Stimulated activated CD8-positive, alpha-beta memory T cell treated with anti-CD3 and anti-CD28 coated beads, Interleukin-15, amount 100 ng/mL, for 1 hour (primary cell): ENCODE measurements at regions not wholly inside any gene's neighbourhood (a gene's known extent, or its start where the extent isn't known, plus 50 kb on each side); places are given as distances from the start of the nearest gene placed in this dataset.
"Not testable (repeated sequence)": the region's sequence is repeated elsewhere in the genome, so short reads cannot be mapped to it uniquely, and the experiment has no call there.

ENCODE experiments used
- DNase-seq: peaks from one replicate; pipeline ENCODE4 v3.0.0-alpha.2; 2020; ENCODE audit warnings: low read depth

DNA sequence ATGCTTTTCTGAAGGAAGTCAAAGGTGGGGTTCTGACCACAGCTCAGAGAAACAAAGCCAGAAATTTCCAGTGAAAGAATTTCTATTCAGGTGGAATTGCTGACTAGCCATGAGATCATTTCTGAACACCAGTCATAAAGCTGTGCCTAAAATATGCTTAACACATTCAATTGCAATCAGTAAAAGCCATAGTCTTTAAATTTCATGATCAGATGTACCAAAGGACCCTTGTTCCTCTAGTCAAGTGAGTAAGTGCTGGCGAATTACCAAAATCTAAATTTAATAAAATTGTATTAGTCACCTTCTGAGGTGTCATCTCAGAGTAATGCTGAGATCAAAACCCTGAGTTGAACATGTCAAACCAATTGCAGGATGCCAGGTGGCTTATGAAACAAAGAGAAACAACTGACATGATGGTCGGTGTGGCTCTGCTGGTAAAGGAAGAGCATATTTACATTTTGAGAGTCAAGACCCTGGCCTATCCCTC lies 334.2 kb upstream of the CCNH start:
- no peak for DNase-seq

DNA sequence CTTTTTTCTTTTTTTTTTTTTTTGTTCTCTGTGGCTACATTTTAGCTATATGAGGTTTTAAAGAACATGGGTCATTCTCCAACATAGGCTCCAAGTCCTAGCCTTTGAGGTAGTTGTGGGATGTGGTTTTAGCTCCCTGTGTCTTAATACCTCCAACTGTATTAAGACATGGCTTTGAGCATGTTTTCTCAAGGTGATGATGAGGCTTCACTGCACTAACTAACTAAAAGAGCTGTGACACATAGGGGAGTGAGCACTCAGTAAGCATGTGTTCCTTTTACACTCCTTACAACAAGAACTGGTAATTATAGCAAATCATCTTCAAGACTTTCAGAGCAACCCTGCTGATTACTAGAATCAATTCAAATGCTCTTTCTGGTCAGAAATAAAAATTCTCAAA lies 333.6 kb upstream of the CCNH start:
- no peak for DNase-seq

DNA sequence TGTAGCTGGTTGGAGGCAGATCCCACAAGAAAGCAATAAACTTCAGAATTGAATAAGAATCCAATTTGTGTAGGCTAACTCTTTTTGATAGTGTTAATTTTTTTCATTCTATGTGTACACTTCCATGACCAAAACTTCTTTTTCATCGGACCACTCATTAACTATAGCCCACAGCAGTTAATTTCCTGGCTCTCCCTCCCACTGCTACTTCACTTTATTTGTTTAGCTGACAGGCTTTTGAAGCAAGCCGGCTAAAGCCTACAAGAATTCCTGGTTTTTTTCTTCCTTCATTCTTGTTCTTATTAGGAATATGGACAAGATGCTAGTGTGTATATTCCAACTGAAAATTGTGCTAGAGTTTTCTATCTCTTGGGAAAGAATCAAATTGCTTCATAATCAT lies 329.2 kb upstream of the CCNH start:
- DNase-seq: no peak

DNA sequence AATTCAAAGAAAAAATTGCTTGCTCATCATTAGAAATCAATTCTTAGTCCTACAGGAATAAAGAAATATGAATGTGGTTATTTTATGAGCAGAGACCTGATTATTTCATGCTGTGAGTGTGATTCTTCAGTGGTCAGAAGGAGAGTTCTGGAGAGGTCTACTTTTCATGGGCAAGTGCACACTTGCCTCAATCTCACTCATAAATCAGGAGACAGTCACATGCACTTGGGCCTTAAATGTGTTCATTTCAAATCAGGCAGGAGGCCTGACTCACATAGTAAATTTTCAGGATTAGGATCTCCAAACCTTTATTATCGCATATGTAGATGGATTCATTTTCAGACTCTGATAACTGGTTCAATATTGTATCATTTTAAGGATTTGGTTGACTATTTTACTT lies 323.2 kb upstream of the CCNH start:
- DNase-seq: no peak

DNA sequence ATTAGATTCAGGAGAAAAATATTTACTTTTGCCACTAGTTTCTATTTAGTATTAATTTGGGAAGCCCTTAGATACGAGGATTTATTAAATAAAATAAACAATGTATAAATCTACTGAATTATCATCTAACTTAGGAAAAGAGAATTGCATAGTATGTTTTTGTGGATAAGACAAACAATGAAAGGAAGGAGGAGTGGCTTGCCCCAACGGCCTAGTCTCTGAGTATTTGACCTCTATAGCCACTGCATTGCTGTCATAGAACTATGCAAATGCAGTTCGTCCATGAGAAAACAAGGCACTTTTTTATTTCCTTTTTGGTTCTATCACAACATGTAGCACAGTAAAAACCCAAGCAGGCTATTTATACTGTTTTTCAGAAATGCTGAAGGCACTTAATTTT lies 321.2 kb upstream of the CCNH start:
- DNase-seq: no peak

DNA sequence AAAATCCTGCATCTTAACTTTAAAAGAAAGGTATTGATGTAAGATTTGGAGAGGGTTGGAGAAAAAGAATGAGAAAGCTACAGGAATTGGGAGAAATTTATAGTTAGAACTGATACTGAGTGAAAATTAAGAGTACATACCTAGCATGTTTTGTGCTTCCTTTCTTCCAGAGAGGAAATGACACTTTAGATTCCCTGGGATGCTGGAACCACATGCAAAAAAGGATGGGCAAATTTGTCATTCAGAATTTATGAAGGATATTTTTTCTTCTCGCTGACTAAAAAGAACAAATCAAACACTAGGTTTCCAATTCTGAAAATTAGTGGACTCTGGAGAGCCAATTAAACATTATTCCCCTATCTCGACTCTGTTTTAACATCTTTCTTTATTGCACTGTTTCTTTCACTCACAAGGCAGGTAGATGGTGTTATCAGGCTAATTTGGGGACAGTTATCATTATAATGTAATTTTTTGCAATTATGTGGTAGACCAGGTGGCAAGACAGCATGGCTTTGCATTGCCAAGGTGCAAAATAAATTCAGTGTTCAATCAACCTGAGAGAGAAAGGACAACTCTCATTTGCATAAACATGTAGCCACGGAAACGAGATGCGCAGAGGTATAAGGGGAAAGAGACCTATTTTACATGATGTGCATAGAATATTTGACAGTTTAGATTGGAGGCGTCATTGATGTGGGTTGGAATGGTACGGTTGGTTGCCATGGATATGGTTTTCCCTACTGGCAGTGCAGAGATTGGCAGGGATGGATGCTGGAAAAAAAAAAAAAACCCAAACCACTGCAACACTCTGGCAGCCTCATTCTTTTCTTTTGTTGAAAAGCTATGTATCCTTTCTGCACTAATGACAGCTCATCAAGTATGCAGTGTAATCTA lies 320.4 kb upstream of the CCNH start:
- no peak for DNase-seq

DNA sequence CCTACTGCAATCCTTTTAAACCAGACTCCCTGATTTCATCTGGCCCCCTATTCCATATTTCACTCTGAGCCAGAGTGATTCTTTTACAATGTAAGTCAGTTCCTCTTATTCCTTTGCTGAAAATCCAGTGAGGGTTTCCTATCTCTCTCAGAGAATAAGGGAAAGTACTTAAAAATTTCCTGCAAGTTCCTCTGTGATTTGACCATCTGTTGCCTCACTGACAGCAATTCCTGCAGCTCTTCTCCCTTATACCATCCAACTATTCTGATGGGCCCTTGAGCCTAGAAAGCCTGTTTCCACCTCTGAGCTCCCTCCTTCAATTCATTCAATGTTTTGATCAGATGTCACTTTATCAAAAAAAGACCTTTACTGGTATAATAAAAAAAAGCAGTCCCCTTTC lies 317.1 kb upstream of the CCNH start:
- DNase-seq: no peak

DNA sequence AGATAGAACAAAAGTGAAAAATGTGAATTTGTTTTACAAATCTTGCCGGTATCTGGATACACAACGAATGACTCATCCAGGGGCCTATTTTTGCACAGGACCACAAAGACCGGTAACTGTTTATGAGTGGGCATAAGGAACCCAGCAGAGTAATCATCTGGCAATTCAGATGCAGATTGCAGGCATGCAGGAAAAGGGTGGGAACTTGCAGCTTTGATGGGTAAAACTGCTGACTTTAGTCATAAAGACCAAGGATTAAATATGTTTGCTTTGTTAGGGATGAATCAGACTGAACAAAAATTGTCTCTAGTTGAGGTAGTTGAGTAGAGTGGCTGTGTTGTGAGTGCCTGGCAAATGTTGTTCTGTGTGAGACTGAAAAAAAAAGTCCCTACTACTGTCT lies 309.6 kb upstream of the CCNH start:
- DNase-seq: no peak

DNA sequence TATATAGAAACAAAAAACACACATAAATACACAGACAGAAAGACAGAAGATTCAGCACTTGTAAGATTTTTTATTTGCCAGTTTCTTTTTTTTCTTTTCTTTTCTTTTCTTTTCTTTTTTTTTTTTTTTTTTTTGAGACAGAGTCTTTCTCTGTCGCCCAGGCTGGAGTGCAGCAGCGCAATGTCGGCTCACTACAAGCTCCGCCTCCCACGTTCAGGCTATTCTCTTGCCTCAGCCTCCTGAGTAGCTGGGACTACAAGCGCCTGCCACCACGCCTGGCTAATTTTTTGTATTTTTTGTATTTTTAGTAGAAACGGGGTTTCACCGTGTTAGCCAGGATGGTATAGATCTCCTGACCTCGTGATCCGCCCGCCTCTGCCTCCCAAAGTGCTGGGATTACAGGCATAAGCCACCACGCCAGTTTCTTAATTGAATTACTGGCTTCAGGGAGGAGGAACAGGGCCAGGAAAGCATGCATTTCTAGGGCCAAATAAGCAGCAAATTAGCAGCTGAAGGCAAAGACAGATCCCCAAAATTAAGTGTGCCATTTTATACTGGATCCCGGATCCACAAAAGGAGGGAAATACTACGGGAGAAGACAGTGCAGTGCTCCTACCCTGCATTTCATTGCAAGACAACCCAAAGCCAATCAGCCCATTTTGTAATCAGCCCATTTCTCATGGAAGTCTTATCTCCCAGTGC lies 305.6 kb upstream of the CCNH start:
- DNase-seq: not testable (repeated sequence)

DNA sequence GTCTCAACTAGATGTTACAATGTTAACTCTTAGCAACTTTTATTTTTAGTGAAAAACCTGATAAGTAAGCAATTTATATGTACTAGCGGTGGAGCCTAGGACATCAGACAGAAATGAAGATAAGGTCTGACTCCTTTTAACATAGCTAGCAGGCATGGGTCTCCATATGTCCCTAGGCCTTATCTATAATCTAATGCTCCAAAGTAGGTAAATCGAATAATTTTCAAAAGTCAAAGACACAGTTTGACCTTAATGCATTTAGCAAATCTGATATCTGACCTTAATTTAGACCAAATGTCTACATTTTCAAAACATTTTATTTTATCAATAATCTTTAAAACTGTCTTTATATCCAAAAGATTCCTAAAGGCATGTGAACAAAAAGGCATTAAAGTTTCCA lies 305.0 kb upstream of the CCNH start:
- no peak for DNase-seq

DNA sequence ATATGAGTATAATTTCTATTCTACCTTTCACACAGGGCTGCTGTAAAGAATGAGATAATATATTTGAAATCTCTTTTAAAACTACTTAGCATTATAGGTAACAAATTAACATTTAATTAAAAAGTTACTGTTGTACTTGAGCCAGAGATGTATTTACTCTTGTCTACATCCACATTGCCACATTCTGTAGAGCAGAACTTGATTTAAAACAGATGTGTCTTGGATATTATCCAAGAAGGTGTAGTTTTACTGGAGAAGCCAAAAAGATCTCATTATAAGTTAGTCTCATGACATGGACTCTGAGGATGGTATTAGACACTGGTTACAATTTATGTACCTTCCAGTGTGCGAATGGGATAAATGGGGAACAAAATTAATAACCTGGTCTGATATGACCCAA lies 293.1 kb upstream of the CCNH start:
- no peak for DNase-seq

DNA sequence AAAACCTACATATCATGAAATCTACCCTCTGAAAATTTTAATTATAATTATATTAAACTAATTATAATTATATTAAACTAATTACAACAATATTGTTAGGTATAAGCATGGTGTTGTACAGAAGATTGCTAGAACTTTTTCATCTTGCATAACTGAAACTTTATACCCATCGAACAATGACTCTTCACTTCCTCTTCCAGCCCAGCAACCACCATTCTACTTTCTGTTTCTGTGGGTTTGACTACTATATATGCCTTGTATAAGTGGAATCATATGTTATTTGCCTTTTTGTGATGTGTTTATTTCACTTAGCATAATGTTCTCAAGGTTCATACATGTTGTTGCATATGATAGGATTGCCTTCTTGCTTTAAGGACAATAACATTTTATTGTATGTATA lies 274.2 kb upstream of the CCNH start:
- DNase-seq: no peak

DNA sequence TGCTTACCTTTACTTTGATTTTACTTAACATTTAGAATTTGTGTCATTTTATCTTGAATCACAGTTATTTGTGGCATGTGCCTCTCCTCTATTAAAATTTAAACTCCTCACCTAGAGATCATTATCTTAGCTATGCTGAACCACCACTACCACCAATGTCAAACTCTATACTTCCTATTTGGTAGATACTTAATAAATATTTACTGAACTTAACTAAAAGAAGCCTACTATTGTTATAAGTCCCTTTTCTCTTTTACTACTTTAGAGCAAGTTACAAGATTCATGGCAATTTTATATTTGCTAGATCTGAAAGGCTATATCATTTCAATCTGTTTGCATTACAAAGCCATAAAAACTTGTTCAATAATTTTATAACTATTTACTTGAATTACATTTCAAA lies 273.3 kb upstream of the CCNH start:
- DNase-seq: no peak

DNA sequence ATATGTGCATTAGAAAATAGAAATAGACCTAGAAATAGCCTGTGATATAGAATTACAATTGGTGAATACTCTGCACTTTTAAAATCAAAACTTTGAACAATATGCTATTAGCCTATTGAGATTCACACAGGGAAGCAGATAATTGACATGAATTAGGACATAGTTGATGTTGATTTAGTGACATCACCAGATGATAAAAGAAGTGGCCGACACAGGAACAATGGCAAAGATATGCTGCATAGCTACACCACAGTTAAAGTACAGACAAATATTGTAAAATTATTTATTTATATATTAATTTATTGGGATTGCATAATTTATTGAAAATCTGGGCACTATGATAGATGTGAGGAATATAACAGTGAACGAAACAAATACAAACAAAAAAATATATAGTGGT lies 261.5 kb upstream of the CCNH start:
- no peak for DNase-seq

DNA sequence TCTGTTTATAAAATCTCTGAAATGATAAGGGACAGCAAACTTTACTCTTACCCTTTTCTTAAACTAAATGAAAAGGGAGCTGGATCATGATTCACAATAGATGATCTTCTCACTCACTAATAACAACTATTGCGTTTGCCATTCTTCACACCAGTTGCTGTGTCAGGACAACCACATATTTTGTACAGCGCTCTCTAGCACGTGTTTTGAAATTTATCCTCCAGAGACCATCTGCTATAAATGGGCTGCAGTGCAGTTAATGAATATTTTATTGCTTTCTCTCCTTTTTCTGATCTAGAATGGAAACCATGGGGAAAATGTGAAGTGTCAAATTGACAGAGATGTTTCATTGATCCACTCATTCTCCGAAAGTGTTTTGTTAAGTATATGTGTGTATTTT lies 258.4 kb upstream of the CCNH start:
- no peak for DNase-seq

DNA sequence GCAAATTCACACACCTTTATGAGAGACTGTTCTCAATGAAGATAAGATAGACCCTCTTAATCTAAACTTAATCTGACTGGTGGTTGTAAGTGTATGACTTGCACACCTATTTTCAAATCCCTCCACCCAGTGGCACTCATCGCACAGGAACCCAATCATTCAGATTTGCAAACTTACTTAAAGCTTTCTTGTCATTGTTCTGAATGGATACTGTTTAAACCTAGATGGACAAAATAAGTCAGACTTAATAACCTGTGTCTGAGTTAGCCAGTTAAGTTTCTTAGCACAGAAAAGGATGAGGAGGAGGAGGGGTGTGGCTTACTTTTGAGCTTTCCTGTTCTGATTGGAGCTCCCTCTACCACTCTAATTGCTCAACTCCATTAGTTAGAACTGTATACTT lies 252.4 kb upstream of the CCNH start:
- DNase-seq: no peak

DNA sequence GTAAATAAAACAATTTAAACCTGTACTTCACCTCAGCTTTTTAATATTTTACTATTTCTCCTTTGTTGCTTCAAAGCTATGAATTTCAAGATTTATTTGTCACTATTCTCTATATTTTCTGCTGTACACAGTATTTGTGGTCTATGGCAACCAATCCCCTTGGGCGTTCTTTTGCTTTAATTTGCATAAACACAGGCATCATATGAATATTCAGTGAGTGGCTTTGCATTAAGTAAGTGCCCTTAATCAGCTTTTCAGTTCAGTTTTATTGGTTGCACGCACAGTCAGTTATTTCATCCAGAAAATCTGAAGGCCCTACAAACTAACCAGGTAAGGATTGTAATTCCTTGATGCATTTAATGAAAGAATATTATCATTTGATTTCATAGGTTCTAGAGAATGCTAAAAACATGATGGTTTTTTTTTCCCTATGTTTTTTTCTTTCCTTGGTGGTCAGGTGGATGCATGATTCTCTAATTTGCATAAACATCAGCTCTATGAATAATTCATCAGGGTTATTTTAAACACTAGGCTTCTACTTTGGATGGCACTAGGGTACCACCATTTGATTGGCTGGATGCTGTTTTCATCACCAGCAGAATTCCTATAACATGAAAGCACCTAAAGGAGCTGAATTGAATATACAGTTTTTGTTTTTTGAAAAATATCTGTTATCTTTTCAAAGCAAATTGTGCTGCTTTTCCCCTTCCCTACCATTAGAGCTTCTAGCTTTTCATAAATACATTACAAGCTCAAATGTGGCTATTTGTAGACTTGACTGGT lies 249.2 kb upstream of the CCNH start:
- no peak for DNase-seq

DNA sequence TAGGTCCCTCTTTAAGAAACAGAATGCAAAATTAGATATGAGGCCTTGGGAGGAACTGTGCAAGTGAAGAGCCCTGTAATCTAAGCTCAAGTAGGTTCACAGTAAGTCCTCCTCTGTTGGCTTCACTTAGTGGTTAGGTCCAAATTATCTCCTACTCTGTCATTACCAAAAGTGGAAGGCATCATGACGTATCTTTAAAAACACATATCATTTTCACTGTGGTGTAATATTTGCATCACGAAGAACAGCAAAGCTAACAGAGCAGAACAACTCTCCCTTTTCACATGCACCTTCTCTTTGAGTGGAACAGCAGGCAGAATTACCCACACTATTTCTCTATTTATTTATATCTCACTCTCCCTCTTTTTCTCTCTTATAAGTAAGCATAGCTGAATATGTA lies 240.5 kb upstream of the CCNH start:
- DNase-seq: no peak

DNA sequence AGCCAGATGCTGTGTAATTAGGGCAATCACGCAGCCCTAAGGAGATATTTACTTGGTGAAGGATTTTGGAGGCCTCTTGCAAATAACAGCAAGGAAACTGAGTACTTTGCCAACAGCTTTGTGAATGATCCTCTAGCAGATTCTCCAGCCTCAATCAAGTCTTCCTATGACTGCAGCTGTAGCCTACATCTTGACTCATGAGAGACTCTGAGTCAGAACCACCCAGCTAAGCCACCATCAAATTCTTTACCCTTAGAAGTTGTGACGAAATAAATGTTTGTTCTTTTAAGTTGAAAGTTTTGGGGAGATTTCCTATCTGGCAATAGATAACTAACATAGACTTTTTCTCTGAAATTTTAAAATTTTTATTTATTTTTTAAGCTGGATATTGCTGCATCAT lies 237.6 kb upstream of the CCNH start:
- DNase-seq: no peak

DNA sequence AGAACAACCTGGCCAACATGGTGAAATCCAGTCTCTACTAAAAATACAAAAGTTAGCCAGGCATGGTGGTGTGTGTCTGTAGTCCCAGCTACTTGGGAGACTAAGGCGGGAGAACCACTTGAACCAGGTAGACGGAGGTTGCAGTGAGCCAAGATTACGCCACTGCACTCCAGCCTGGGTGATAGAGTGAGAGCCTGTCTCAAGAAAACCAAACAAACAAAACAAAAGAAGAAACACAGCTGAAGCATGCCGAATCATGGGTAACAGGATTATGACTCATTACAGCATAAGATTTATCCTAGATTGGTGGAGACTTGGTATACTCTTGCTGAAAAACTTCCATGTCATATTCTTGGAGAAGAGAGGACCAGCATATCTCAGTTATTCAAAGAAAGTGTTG lies 236.7 kb upstream of the CCNH start:
- no peak for DNase-seq

DNA sequence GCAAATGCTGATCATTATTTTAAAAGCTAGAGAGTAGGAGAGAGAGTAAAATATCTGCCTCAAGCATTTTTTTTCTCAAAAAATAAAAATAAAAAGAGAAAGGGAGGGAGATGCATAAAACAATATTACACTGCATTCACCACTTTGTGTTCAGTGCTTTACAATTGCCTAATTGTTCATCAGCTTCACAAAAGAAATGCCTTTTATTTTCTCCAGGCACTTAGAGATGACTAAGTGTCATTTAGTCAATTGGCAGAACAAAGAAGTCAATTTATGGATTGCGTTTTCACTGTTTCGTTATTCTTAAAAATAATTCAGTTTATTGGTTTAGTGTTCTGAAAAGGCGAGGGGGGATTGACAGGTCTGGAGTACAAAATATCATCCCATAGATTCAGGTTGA lies 232.5 kb upstream of the CCNH start:
- no peak for DNase-seq

DNA sequence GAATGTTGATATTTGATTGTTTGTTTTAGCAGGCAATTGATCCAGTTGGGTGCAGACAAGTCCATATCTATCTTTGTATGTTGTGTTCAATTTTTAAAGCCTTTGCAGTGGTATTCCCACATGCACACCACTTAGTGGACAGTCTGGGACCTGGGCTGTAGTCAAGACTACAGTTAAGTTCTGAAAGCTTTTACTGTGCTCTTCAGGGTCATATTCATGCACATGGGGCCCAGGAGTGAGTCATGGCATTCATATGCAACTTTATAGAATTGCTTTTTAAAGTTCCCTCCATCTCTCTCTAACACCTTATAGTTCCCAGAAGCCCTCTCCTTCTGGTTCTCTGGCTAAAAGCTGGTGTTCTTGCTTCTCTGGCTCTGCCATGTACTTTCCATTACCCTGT lies 228.2 kb upstream of the CCNH start:
- no peak for DNase-seq

DNA sequence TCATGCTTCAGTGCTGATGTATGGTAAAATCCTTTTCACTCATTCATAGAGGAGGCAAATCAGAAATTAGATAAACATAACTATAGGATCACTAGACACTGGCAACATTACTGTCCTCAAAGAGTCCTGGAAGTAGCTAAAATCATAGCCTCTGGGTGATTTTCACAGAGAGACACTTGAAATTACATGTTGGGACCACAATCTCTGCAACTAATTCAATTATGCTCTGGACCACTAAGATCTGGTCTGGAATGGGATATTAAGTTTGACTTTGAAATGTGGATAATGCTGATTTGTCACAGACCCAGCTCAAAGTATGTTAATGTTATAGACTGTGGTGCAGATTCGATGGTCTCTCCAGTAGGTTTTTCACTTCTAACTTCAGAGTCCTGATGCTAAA lies 214.6 kb upstream of the CCNH start:
- DNase-seq: no peak
